ENCODE measurements at regions not wholly inside any gene's neighbourhood (a gene's known extent, or its start where the extent isn't known, plus 50 kb on each side); places are given as distances from the start of the nearest gene placed in this dataset.
"Not testable (repeated sequence)": the region's sequence is repeated elsewhere in the genome, so short reads cannot be mapped to it uniquely, and the experiment has no call there.

DNA sequence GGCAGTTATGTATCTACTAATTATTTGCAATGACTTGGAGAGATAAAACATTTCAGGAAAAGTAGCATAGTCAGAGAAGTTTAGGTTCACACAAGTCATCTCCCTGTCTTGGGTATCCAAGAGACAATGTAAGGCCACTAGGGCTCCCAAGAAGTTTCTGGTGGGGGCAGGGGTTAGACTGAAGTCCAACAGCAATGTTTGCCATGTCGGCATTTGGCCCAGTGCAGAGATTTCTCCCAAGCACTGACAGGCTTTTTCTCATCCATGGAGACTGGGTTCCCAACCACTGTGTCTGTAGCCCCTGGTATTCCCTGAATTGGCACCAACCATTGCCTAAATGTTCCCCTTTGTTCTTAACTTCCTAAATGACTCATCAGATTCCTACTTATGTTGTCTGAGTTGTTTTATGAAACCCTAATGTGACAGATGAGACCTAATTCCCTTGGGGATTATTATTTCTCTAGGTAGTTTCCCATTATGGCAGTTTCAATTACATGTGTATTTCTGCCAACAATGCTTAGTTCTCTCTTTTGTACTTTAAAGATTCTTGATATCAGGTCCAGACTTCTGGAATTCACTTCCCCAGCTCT lies 103.6 kb upstream of the EGFLAM start:
- no peak overlapping the region for H3K4me3 ChIP-seq (ENCODE audit: low read length in 3 of 3)
- H3K9ac ChIP-seq (ENCODE audit: low read depth in 1 of 3, low read length in 3 of 3), result no peak overlapping the region
- H3K4me1 ChIP-seq (ENCODE audit: control insufficient read depth in 3 of 3, insufficient read depth in 3 of 3, low read length in 3 of 3), result no peaks in the 10 kb centered on the region
- peaks cover 0 to 7% (median 0%) of the 10 kb centered on the region in 3 donors for H3K27me3 ChIP-seq (ENCODE audit: control insufficient read depth in 3 of 3, insufficient read depth in 3 of 3, low read length in 3 of 3)
- H3K9me3 ChIP-seq (ENCODE audit: control insufficient read depth in 3 of 3, low read length in 3 of 3), result no peaks in the 10 kb centered on the region
- no peaks in the 10 kb centered on the region for H3K36me3 ChIP-seq (ENCODE audit: control insufficient read depth in 3 of 3, insufficient read depth in 3 of 3, low read length in 3 of 3)
- H3K27ac ChIP-seq (ENCODE audit: low read depth, low read length), result no peak overlapping the region

DNA sequence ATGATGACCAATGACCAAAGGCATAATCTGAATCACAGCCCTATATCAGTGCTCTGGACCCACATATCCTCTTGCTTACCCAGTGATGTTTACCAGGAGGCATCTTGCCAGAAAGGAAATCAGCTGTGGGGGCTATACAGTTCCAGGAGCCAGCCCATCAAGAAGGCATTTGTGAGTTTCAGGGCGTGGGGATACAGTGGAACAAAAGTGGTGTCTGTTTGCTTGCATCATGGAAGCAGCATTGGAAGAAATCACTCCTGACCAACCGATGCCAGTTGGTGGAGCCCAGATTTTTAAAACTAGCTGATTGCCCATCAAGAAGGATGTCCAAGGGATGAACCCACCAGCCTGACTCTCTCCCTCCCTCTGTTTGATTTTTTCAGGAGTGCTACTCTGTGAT lies 106.5 kb upstream of the EGFLAM start:
- Histone ChIP-seq H3K4me3 (ENCODE audit: low read length in 3 of 3) (no peak overlapping the region), H3K27ac (ENCODE audit: low read depth, low read length) (no peak overlapping the region), H3K9me3 (ENCODE audit: control insufficient read depth in 3 of 3, low read length in 3 of 3) (no peaks in the 10 kb centered on the region), H3K4me1 (ENCODE audit: control insufficient read depth in 3 of 3, insufficient read depth in 3 of 3, low read length in 3 of 3) (no peaks in the 10 kb centered on the region), H3K36me3 (ENCODE audit: control insufficient read depth in 3 of 3, insufficient read depth in 3 of 3, low read length in 3 of 3) (no peaks in the 10 kb centered on the region), H3K9ac (ENCODE audit: low read depth in 1 of 3, low read length in 3 of 3) (no peak overlapping the region), H3K27me3 (ENCODE audit: control insufficient read depth in 3 of 3, insufficient read depth in 3 of 3, low read length in 3 of 3) (peaks cover 0 to 2% (median 0%) of the 10 kb centered on the region in 3 donors)

- H3K4me3 ChIP-seq (ENCODE audit: low read length in 3 of 3), result no peak overlapping the region
- no peaks in the 10 kb centered on the region for H3K36me3 ChIP-seq (ENCODE audit: control insufficient read depth in 3 of 3, insufficient read depth in 3 of 3, low read length in 3 of 3)
- no peaks in the 10 kb centered on the region for H3K27me3 ChIP-seq (ENCODE audit: control insufficient read depth in 3 of 3, insufficient read depth in 3 of 3, low read length in 3 of 3)
- no peak overlapping the region for H3K27ac ChIP-seq (ENCODE audit: low read depth, low read length)
- H3K9ac ChIP-seq (ENCODE audit: low read depth in 1 of 3, low read length in 3 of 3), result no peak overlapping the region
- no peaks in the 10 kb centered on the region for H3K4me1 ChIP-seq (ENCODE audit: control insufficient read depth in 3 of 3, insufficient read depth in 3 of 3, low read length in 3 of 3)
- H3K9me3 ChIP-seq (ENCODE audit: control insufficient read depth in 3 of 3, low read length in 3 of 3), result no peaks in the 10 kb centered on the region
These were observed 108.6 kb upstream of the EGFLAM start for GRCh38 chr5:38149815-38150195.

DNA sequence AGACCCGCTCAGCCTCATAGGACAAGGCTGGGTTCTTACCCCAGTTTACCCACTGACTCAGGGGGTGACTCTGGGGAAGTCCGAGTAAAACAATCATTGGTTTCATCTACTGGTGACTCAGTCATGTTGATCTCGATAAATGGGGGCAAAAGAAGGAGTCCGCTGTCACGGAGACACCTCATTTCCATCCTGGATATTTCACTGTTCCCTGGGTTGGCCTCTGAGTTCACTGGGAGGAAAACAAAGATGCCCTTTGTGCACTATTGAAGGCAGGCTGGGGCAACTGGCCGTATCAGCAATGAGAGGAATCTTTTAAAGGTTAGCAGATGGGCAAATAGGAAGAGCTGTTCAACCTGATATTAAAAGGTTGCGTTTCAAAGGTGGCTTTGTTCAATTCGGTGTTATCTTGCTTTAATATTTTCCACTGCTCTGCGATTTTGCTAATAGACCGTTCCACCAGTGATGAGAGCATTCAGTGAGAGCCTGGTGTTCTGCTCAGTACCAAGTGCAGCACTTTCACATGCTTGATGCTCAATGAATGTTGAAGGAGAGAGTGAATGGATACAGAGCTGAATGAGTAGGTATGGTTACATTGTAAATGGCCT lies 110.2 kb upstream of the EGFLAM start:
- H3K27ac ChIP-seq (ENCODE audit: low read depth, low read length), result no peak overlapping the region
- H3K36me3 ChIP-seq (ENCODE audit: control insufficient read depth in 3 of 3, insufficient read depth in 3 of 3, low read length in 3 of 3), result no peaks in the 10 kb centered on the region
- H3K27me3 ChIP-seq (ENCODE audit: control insufficient read depth in 3 of 3, insufficient read depth in 3 of 3, low read length in 3 of 3), result no peaks in the 10 kb centered on the region
- no peak overlapping the region for H3K9ac ChIP-seq (ENCODE audit: low read depth in 1 of 3, low read length in 3 of 3)
- H3K4me1 ChIP-seq (ENCODE audit: control insufficient read depth in 3 of 3, insufficient read depth in 3 of 3, low read length in 3 of 3), result no peaks in the 10 kb centered on the region
- H3K4me3 ChIP-seq (ENCODE audit: low read length in 3 of 3), result no peak overlapping the region
- no peaks in the 10 kb centered on the region for H3K9me3 ChIP-seq (ENCODE audit: control insufficient read depth in 3 of 3, low read length in 3 of 3)

DNA sequence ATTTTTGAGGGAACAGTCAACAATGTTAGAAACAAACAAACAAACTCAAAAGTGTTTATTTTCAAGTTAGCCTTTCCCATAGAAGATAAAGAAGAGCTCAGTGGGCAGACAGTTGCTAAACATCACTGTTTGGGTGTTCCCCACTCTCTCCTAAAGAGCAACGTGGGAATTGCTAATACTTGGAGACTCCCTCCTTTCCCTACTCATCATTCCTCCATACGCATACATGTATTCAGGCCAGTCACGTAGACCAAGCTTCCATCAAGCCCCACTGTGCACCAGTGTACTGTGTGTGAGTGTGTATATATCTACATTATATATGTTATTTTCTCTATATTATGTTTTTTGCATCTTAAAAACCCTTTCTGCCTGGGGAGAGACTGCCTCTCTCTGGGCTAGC lies 115.0 kb upstream of the EGFLAM start:
- Histone ChIP-seq H3K36me3 (ENCODE audit: control insufficient read depth in 3 of 3, insufficient read depth in 3 of 3, low read length in 3 of 3) (no peaks in the 10 kb centered on the region), H3K4me3 (ENCODE audit: low read length in 3 of 3) (no peak overlapping the region), H3K27me3 (ENCODE audit: control insufficient read depth in 3 of 3, insufficient read depth in 3 of 3, low read length in 3 of 3) (no peaks in the 10 kb centered on the region), H3K9me3 (ENCODE audit: control insufficient read depth in 3 of 3, low read length in 3 of 3) (no peaks in the 10 kb centered on the region), H3K9ac (ENCODE audit: low read depth in 1 of 3, low read length in 3 of 3) (no peak overlapping the region), H3K4me1 (ENCODE audit: control insufficient read depth in 3 of 3, insufficient read depth in 3 of 3, low read length in 3 of 3) (peaks cover 0 to 5% (median 0%) of the 10 kb centered on the region in 3 donors), H3K27ac (ENCODE audit: low read depth, low read length) (no peak overlapping the region)

DNA sequence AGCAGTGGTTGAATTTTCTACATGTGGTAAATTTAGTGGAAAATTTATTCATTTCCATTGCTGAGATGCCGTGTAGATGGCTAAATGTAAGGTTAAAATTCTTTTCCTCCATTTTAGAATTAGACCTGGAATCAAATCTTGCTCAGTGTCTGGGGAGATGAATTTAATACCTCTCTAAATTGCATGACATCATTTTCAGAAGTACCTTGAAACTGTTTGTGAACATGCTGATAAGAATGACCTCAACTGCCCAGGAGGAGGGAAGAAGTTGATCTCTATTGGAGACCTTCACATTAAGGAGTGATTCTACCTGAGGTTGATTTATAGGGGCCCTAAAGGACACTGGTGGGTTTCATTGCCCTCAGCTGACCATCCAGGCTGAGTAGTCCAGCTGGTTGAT lies 116.7 kb upstream of the EGFLAM start:
- Histone ChIP-seq H3K36me3 (ENCODE audit: control insufficient read depth in 3 of 3, insufficient read depth in 3 of 3, low read length in 3 of 3) (no peaks in the 10 kb centered on the region), H3K4me3 (ENCODE audit: low read length in 3 of 3) (no peak overlapping the region), H3K27me3 (ENCODE audit: control insufficient read depth in 3 of 3, insufficient read depth in 3 of 3, low read length in 3 of 3) (no peaks in the 10 kb centered on the region), H3K4me1 (ENCODE audit: control insufficient read depth in 3 of 3, insufficient read depth in 3 of 3, low read length in 3 of 3) (peaks cover 0 to 5% (median 0%) of the 10 kb centered on the region in 3 donors), H3K9ac (ENCODE audit: low read depth in 1 of 3, low read length in 3 of 3) (no peak overlapping the region), H3K9me3 (ENCODE audit: control insufficient read depth in 3 of 3, low read length in 3 of 3) (no peaks in the 10 kb centered on the region), H3K27ac (ENCODE audit: low read depth, low read length) (no peak overlapping the region)

DNA sequence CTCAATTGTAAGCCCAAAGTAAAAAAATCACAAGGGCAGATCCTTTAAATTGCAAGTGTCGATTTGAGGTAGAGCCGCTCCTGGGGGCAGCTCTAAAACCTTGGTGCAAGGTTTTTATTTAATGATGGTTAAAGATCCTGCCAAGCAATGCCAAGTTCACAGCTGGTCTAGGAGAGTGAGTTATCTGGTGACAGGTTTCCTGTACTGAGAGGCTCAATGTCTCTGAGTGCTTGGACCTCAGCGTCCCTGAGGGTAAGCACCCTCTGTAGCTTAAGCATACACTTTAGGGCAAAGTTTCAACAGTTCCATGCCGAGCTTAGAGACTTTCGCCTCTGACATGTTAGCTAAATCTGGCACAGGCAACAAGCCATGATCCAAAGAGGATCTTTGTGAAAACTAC lies 119.8 kb upstream of the EGFLAM start:
- Histone ChIP-seq H3K27ac (ENCODE audit: low read depth, low read length) (no peak overlapping the region), H3K4me3 (ENCODE audit: low read length in 3 of 3) (no peak overlapping the region), H3K9ac (ENCODE audit: low read depth in 1 of 3, low read length in 3 of 3) (no peak overlapping the region), H3K9me3 (ENCODE audit: control insufficient read depth in 3 of 3, low read length in 3 of 3) (no peaks in the 10 kb centered on the region), H3K36me3 (ENCODE audit: control insufficient read depth in 3 of 3, insufficient read depth in 3 of 3, low read length in 3 of 3) (no peaks in the 10 kb centered on the region), H3K4me1 (ENCODE audit: control insufficient read depth in 3 of 3, insufficient read depth in 3 of 3, low read length in 3 of 3) (peaks cover 0 to 5% (median 4%) of the 10 kb centered on the region in 3 donors), H3K27me3 (ENCODE audit: control insufficient read depth in 3 of 3, insufficient read depth in 3 of 3, low read length in 3 of 3) (no peaks in the 10 kb centered on the region)

GRCh38 chr5:38135486-38136039 lies 122.8 kb upstream of the EGFLAM start:
- peaks cover 0 to 10% (median 5%) of the 10 kb centered on the region in 3 donors for H3K4me1 ChIP-seq (ENCODE audit: control insufficient read depth in 3 of 3, insufficient read depth in 3 of 3, low read length in 3 of 3)
- no peaks in the 10 kb centered on the region for H3K36me3 ChIP-seq (ENCODE audit: control insufficient read depth in 3 of 3, insufficient read depth in 3 of 3, low read length in 3 of 3)
- no peak overlapping the region for H3K27ac ChIP-seq (ENCODE audit: low read depth, low read length)
- H3K9ac ChIP-seq (ENCODE audit: low read depth in 1 of 3, low read length in 3 of 3), result peak overlapping the region in 1 of 3 donors; percentile 4
- H3K9me3 ChIP-seq (ENCODE audit: control insufficient read depth in 3 of 3, low read length in 3 of 3), result no peaks in the 10 kb centered on the region
- H3K4me3 ChIP-seq (ENCODE audit: low read length in 3 of 3), result no peak overlapping the region
- no peaks in the 10 kb centered on the region for H3K27me3 ChIP-seq (ENCODE audit: control insufficient read depth in 3 of 3, insufficient read depth in 3 of 3, low read length in 3 of 3)

- Histone ChIP-seq H3K4me1 (ENCODE audit: control insufficient read depth in 3 of 3, insufficient read depth in 3 of 3, low read length in 3 of 3) (peaks cover 0 to 10% (median 5%) of the 10 kb centered on the region in 3 donors), H3K36me3 (ENCODE audit: control insufficient read depth in 3 of 3, insufficient read depth in 3 of 3, low read length in 3 of 3) (no peaks in the 10 kb centered on the region), H3K27ac (ENCODE audit: low read depth, low read length) (no peak overlapping the region), H3K4me3 (ENCODE audit: low read length in 3 of 3) (no peak overlapping the region), H3K27me3 (ENCODE audit: control insufficient read depth in 3 of 3, insufficient read depth in 3 of 3, low read length in 3 of 3) (no peaks in the 10 kb centered on the region), H3K9me3 (ENCODE audit: control insufficient read depth in 3 of 3, low read length in 3 of 3) (no peaks in the 10 kb centered on the region), H3K9ac (ENCODE audit: low read depth in 1 of 3, low read length in 3 of 3) (peak overlapping the region in 1 of 3 donors; percentile 4)
These were observed 123.5 kb upstream of the EGFLAM start for GRCh38 chr5:38134810-38135209.

DNA sequence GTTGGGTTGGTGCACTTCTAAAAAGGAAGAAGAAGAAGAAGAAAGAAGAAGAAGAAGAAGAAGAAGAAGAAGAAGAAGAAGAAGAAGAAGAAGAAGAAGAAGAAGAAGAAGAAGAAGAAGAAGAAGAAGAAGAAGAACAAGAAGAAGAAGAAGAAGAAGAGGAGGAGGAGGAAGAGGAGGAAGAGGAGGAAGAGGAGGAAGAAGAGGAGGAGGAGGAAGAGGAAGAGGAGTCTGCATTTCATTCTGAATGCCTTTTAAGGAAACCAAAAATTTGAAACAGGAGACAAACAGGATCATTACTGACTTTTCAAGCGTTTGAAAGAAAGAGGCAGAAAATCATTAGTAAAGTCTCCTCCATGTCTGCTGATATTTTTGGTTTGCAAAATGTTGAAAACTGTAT lies 124.1 kb upstream of the EGFLAM start:
- H3K27ac ChIP-seq (ENCODE audit: low read depth, low read length); H3K4me1 ChIP-seq (ENCODE audit: control insufficient read depth in 3 of 3, insufficient read depth in 3 of 3, low read length in 3 of 3); H3K36me3 ChIP-seq (ENCODE audit: control insufficient read depth in 3 of 3, insufficient read depth in 3 of 3, low read length in 3 of 3); H3K27me3 ChIP-seq (ENCODE audit: control insufficient read depth in 3 of 3, insufficient read depth in 3 of 3, low read length in 3 of 3); H3K9me3 ChIP-seq (ENCODE audit: control insufficient read depth in 3 of 3, low read length in 3 of 3); H3K4me3 ChIP-seq (ENCODE audit: low read length in 3 of 3); H3K9ac ChIP-seq (ENCODE audit: low read depth in 1 of 3, low read length in 3 of 3): not testable (repeated sequence)
